ENCODE measurements at regions not wholly inside any gene's neighbourhood (a gene's known extent, or its start where the extent isn't known, plus 50 kb on each side); places are given as distances from the start of the nearest gene placed in this dataset.

DNA sequence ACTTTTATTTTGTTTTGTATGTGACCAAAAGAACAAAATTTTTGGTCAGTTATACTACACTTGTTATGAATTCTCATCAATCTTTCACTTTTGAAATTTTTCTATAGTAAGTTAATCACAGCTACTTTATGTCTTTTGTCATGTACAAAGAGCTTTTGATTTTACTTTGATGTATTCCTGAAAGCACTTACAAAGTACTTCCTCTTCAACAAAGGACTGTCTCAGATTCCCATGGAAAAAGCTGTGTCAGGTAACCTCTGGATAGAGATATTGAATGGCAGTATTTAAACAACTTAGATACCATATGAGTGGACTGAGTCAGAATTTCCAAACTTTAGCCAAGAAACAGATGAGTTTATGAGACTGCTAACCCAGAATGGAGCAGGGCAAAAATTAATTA, 689.3 kb upstream of the ATXN8OS start:
- TF ChIP-seq, protein P1, sequence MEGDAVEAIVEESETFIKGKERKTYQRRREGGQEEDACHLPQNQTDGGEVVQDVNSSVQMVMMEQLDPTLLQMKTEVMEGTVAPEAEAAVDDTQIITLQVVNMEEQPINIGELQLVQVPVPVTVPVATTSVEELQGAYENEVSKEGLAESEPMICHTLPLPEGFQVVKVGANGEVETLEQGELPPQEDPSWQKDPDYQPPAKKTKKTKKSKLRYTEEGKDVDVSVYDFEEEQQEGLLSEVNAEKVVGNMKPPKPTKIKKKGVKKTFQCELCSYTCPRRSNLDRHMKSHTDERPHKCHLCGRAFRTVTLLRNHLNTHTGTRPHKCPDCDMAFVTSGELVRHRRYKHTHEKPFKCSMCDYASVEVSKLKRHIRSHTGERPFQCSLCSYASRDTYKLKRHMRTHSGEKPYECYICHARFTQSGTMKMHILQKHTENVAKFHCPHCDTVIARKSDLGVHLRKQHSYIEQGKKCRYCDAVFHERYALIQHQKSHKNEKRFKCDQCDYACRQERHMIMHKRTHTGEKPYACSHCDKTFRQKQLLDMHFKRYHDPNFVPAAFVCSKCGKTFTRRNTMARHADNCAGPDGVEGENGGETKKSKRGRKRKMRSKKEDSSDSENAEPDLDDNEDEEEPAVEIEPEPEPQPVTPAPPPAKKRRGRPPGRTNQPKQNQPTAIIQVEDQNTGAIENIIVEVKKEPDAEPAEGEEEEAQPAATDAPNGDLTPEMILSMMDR (IDR thresholded peaks at IDR 0.05): no peak
- TF ChIP-seq, protein P2, sequence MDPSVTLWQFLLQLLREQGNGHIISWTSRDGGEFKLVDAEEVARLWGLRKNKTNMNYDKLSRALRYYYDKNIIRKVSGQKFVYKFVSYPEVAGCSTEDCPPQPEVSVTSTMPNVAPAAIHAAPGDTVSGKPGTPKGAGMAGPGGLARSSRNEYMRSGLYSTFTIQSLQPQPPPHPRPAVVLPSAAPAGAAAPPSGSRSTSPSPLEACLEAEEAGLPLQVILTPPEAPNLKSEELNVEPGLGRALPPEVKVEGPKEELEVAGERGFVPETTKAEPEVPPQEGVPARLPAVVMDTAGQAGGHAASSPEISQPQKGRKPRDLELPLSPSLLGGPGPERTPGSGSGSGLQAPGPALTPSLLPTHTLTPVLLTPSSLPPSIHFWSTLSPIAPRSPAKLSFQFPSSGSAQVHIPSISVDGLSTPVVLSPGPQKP (IDR thresholded peaks at IDR 0.05; ENCODE audit: low read depth, low read length): no peak
- TF ChIP-seq, protein P3, sequence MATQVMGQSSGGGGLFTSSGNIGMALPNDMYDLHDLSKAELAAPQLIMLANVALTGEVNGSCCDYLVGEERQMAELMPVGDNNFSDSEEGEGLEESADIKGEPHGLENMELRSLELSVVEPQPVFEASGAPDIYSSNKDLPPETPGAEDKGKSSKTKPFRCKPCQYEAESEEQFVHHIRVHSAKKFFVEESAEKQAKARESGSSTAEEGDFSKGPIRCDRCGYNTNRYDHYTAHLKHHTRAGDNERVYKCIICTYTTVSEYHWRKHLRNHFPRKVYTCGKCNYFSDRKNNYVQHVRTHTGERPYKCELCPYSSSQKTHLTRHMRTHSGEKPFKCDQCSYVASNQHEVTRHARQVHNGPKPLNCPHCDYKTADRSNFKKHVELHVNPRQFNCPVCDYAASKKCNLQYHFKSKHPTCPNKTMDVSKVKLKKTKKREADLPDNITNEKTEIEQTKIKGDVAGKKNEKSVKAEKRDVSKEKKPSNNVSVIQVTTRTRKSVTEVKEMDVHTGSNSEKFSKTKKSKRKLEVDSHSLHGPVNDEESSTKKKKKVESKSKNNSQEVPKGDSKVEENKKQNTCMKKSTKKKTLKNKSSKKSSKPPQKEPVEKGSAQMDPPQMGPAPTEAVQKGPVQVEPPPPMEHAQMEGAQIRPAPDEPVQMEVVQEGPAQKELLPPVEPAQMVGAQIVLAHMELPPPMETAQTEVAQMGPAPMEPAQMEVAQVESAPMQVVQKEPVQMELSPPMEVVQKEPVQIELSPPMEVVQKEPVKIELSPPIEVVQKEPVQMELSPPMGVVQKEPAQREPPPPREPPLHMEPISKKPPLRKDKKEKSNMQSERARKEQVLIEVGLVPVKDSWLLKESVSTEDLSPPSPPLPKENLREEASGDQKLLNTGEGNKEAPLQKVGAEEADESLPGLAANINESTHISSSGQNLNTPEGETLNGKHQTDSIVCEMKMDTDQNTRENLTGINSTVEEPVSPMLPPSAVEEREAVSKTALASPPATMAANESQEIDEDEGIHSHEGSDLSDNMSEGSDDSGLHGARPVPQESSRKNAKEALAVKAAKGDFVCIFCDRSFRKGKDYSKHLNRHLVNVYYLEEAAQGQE (IDR thresholded peaks at IDR 0.05): no peak
- TF ChIP-seq ESRRA (IDR thresholded peaks at IDR 0.05; ENCODE audit: borderline replicate concordance, low read length): no peak
- no peak for TF ChIP-seq RAD21 (conservative IDR thresholded peaks at IDR 0.05 in 1 of 2, IDR thresholded peaks at IDR 0.05 in 1 of 2)
- TF ChIP-seq NR3C1 (IDR thresholded peaks at IDR 0.05): no peak
- no peak for TF ChIP-seq PHF8 (IDR thresholded peaks at IDR 0.05; ENCODE audit: borderline replicate concordance, low read depth)
- no peak for TF ChIP-seq SMC3 (IDR thresholded peaks at IDR 0.05)
- TF ChIP-seq FOSL2 (IDR thresholded peaks at IDR 0.05): no peak
- no peak for TF ChIP-seq FOSL2 (CRISPR knock-in tag; IDR thresholded peaks at IDR 0.05)
- no peak for TF ChIP-seq TP53 (CRISPR knock-in tag; IDR thresholded peaks at IDR 0.05)
- TF ChIP-seq BHLHE40 (IDR thresholded peaks at IDR 0.05; ENCODE audit: low read depth, low read length): no peak
- TF ChIP-seq MAZ (IDR thresholded peaks at IDR 0.05; ENCODE audit: borderline replicate concordance, low read depth, low read length): no peak
